ENCODE measurements at regions not wholly inside any gene's neighbourhood (a gene's known extent, or its start where the extent isn't known, plus 50 kb on each side); places are given as distances from the start of the nearest gene placed in this dataset.

- no peak for TF ChIP-seq CTCF (IDR thresholded peaks at IDR 0.05; ENCODE audit: low read depth, low read length, missing input control)
- TF ChIP-seq NR2F2 (IDR thresholded peaks at IDR 0.05) = no peak
- no peak for TF ChIP-seq JUND (IDR thresholded peaks at IDR 0.05)
- TF ChIP-seq MAX (IDR thresholded peaks at IDR 0.05) = no peak
Measured at GRCh38 chr3:73273341-73273740, 211.9 kb downstream of the EBLN2 start.

All from liver (tissue), 3 donors.